GM06990 (cell line): ENCODE measurements at regions not wholly inside any gene's neighbourhood (a gene's known extent, or its start where the extent isn't known, plus 50 kb on each side); places are given as distances from the start of the nearest gene placed in this dataset.

Experiments used
- DNase-seq: peaks from one replicate; pipeline ENCODE4 v3.0.0-alpha.2; 2011; ENCODE audit not compliant: insufficient read length; ENCODE audit errors: extremely low read depth
- H3K27me3 ChIP-seq: replicated peaks from 2 replicates; pipeline ENCODE4 v1.6.0; 2011; ENCODE audit warnings: low read length; ENCODE audit not compliant: control insufficient read depth, insufficient read depth
- H3K36me3 ChIP-seq: 2 replicates; pipeline ENCODE4 v1.5.1; 2011; ENCODE audit warnings: low read length; ENCODE audit not compliant: control insufficient read depth, insufficient read depth
- H3K4me3 ChIP-seq: replicated peaks from 2 replicates; pipeline ENCODE4 v1.5.1; 2011; ENCODE audit warnings: low read depth, mild to moderate bottlenecking, control low read depth, low read length
- TF ChIP-seq, protein P1 (sequence below): IDR thresholded peaks from 2 replicates; pipeline ENCODE4 v1.5.1; 2011; ENCODE audit warnings: low read length, control low read depth, mild to moderate bottlenecking, inconsistent platforms; ENCODE audit not compliant: insufficient read depth, poor library complexity, severe bottlenecking

DNA sequence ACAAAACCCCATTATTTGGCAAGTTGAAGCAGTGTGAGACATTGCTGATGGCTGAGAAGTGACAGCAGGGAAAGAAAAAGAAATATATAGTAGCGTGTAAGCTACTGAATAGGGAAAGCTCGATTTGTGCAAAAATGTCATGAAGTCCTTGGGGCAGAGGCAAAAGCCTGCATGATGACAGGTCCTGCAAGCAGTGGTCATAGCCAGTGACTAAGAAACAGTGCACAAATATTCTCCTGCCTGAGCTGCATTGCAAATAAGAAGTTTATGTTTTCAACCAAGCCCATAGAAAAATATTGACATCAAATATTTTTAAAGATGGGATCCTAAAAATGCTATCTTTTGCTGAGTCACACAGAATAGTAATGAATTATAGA lies 270.0 kb downstream of the SLITRK6 start:
- H3K27me3 ChIP-seq = no peaks in the 10 kb centered on the region
- DNase-seq = no peak
- H3K4me3 ChIP-seq = no peak overlapping the region
- no peaks in the 10 kb centered on the region for H3K36me3 ChIP-seq
- TF ChIP-seq, protein P1, sequence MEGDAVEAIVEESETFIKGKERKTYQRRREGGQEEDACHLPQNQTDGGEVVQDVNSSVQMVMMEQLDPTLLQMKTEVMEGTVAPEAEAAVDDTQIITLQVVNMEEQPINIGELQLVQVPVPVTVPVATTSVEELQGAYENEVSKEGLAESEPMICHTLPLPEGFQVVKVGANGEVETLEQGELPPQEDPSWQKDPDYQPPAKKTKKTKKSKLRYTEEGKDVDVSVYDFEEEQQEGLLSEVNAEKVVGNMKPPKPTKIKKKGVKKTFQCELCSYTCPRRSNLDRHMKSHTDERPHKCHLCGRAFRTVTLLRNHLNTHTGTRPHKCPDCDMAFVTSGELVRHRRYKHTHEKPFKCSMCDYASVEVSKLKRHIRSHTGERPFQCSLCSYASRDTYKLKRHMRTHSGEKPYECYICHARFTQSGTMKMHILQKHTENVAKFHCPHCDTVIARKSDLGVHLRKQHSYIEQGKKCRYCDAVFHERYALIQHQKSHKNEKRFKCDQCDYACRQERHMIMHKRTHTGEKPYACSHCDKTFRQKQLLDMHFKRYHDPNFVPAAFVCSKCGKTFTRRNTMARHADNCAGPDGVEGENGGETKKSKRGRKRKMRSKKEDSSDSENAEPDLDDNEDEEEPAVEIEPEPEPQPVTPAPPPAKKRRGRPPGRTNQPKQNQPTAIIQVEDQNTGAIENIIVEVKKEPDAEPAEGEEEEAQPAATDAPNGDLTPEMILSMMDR = no peak

DNA sequence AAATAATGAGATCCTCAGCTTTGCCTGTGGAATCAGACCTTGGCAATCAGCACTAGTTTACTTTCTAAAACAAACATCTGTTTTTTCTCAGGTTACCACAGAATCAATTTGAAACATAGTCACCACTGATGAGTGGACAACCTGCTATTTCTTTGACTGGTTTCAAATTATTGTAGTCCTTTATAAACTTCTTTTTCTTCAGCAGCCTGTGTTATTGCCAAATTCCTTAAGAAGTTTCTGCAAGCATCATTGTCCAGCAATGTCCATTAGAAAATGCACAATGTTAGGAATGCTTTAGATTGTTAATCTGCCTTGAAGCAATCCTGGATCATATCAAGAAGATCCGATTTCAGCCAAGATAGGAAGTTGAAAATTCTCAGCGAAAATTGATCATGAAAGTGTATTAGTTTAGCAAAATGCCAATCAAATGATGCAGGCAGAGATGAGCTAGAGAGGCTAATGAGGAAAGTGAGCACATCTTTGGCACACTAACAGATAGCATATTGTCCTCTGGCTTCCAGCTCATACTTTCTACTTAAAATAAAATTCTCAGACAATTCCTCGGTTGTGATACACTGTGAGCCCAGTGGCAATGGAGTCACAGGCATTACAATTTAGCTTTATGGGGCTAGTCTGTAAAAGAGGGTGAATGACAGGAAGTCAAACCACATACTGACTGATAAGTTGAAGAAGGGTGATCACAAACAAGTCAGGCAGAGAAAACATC lies 270.6 kb downstream of the SLITRK6 start:
- TF ChIP-seq, protein P1 = no peak
- no peak for DNase-seq
- Histone ChIP-seq H3K27me3 (no peaks in the 10 kb centered on the region), H3K4me3 (no peak overlapping the region), H3K36me3 (no peaks in the 10 kb centered on the region)

DNA sequence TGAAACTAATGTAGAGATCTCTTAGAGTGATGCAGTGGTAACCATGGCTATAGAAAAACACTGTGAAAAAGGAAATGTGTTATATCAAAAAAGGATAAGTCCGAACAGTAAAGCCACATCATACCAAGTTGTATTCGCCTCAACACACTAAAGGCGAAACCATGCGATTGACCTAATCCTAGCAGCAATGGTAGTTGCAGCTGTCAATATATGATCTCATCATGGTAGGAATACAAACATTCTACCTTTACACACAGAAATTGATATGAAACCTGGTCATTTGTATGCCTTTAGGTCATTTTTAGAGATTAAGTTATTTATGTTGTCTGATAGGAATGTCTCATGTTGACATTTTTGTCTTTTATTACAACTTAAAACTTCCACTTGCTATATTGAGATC lies 271.9 kb downstream of the SLITRK6 start:
- DNase-seq = no peak
- Histone ChIP-seq H3K4me3 (no peak overlapping the region), H3K36me3 (no peaks in the 10 kb centered on the region), H3K27me3 (no peaks in the 10 kb centered on the region)
- TF ChIP-seq, protein P1 = no peak

DNA sequence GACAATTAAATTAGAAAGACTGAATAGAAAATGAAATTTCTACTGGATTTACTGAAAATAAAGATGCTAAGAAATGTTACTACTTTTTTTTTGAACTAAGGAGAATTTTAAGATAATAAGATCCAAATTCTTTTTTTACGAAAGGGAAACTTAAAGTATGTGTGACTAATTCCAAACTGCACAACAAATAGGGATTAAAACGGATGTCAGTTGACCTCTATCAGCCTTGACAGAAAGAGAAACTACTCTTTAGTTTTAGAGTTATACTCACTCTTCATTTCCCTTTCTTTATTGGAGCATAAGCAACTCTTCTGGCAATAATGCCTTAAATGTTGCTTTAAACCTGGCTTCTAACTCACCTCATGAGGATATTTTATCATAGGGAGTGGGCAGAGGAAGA lies 273.8 kb downstream of the SLITRK6 start:
- Histone ChIP-seq H3K27me3 (no peaks in the 10 kb centered on the region), H3K4me3 (no peak overlapping the region), H3K36me3 (no peaks in the 10 kb centered on the region)
- TF ChIP-seq, protein P1 = no peak
- DNase-seq = no peak

DNA sequence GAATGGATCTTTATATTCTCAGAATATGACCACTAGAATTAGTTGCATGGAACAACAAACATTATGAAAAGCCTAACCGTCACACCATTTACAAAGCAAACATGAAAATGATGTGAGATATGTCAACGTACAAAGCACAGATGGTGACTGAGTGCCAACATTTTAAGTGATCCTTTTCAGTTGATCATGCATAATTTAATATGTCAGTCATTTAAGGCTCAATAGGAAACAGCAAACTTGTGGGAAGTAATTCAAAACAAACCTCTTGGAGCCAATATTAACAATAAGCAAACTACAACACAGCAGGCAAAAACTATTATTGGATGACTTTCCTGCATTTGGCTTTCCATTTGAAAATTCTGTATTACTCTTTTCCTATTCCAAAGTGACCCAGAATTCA lies 277.6 kb downstream of the SLITRK6 start:
- no peak for DNase-seq
- TF ChIP-seq, protein P1 = no peak
- H3K36me3 ChIP-seq = no peaks in the 10 kb centered on the region
- H3K27me3 ChIP-seq = no peaks in the 10 kb centered on the region
- no peak overlapping the region for H3K4me3 ChIP-seq

DNA sequence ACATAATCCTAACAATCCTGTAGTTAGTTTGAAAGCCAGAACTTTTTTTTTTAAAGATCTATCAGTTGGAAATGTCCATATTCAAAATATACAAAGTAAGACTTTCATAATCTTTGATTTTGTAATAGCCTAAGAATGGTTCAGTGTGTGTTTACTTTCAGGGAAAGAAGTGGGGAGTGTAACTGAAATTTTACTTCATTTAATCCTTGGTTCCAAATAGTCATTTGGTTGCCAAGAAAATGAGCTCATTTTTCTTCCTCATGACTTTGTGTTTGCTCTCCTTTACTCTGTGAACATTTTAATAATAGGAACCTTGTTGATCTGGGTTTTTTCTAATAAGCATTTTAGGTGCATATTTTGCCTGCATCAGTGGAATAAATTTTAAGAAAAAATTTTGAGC lies 278.8 kb downstream of the SLITRK6 start:
- Histone ChIP-seq H3K27me3 (no peaks in the 10 kb centered on the region), H3K36me3 (no peaks in the 10 kb centered on the region), H3K4me3 (no peak overlapping the region)
- DNase-seq = no peak
- TF ChIP-seq, protein P1 = no peak
